ENCODE measurements at regions not wholly inside any gene's neighbourhood (a gene's known extent, or its start where the extent isn't known, plus 50 kb on each side); places are given as distances from the start of the nearest gene placed in this dataset.

- TF ChIP-seq TSHZ2 (CRISPR knock-in tag; IDR thresholded peaks at IDR 0.05) (no peak), ZNF565 (CRISPR knock-in tag; conservative IDR thresholded peaks at IDR 0.05; ENCODE audit: low read depth) (no peak), CSDC2 (CRISPR knock-in tag; IDR thresholded peaks at IDR 0.05) (no peak), CREB5 (CRISPR knock-in tag; IDR thresholded peaks at IDR 0.05; ENCODE audit: low read depth) (no peak), RARB (CRISPR knock-in tag; IDR thresholded peaks at IDR 0.05) (no peak)
Measured at GRCh38 chr15:29616512-29616911, 205.8 kb downstream of the TJP1 start.

All from SK-N-SH treated with all-trans-retinoic acid at 6 μM for 48 hours (cell line).